DND-41 (cell line): ENCODE measurements at regions not wholly inside any gene's neighbourhood (a gene's known extent, or its start where the extent isn't known, plus 50 kb on each side); places are given as distances from the start of the nearest gene placed in this dataset.

Source experiments
- EZH2 ChIP-seq: IDR thresholded peaks from 3 replicates; pipeline ENCODE4 v1.6.1; 2012; ENCODE audit warnings: borderline replicate concordance, low read depth, mild to moderate bottlenecking, moderate library complexity, low read length, inconsistent platforms; ENCODE audit not compliant: severe bottlenecking
- TF ChIP-seq, protein P1 (sequence below): IDR thresholded peaks from 2 replicates; pipeline ENCODE4 v1.5.1; 2012; ENCODE audit warnings: borderline replicate concordance, low read length, moderate library complexity, mild to moderate bottlenecking; ENCODE audit not compliant: poor library complexity, severe bottlenecking; ENCODE audit errors: extremely low read depth

DNA sequence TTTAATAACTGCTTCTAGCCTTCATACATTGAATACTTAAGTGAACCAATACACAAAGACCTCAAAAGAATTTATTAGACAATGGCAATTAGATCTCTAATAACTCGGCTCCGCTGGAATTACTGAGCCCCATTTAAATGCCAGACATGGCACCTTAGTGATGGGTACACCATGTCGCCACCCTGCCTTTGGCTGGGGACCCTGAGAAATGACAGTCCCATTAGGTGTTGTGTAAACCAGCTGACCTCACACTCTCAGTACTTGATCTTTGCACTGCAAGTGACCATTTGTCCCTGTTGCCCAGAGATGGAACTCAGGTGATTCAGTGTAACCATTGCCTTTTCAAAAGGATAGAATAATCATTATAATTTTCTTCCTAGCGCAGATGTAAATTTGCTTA is 144.6 kb upstream of the SMARCAD1 start:
- TF ChIP-seq, protein P1, sequence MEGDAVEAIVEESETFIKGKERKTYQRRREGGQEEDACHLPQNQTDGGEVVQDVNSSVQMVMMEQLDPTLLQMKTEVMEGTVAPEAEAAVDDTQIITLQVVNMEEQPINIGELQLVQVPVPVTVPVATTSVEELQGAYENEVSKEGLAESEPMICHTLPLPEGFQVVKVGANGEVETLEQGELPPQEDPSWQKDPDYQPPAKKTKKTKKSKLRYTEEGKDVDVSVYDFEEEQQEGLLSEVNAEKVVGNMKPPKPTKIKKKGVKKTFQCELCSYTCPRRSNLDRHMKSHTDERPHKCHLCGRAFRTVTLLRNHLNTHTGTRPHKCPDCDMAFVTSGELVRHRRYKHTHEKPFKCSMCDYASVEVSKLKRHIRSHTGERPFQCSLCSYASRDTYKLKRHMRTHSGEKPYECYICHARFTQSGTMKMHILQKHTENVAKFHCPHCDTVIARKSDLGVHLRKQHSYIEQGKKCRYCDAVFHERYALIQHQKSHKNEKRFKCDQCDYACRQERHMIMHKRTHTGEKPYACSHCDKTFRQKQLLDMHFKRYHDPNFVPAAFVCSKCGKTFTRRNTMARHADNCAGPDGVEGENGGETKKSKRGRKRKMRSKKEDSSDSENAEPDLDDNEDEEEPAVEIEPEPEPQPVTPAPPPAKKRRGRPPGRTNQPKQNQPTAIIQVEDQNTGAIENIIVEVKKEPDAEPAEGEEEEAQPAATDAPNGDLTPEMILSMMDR, result no peak
- TF ChIP-seq EZH2, result no peak
